GM23338 (cell line): ENCODE measurements at regions not wholly inside any gene's neighbourhood (a gene's known extent, or its start where the extent isn't known, plus 50 kb on each side); places are given as distances from the start of the nearest gene placed in this dataset.

Experiments used
- ATAC-seq: fragments of 200-7000 bp; cut with Tn5 transposase; 3 replicates; pipeline ENCODE4 v1.9.1; 2020
- DNase-seq: peaks from one replicate; pipeline ENCODE4 v3.0.0-alpha.2; 2015; ENCODE audit warnings: low spot score
- H2AFZ ChIP-seq: fragments of 200-600 bp; sonication (generic); 2 replicates; pipeline ENCODE4 v1.8.0; 2016; ENCODE audit warnings: antibody characterized with exemption, mild to moderate bottlenecking, moderate library complexity
- H3F3A ChIP-seq: fragments of 200-600 bp; sonication (generic); replicated peaks from 2 replicates; pipeline ENCODE4 v1.8.0; 2017; ENCODE audit warnings: antibody characterized with exemption, mixed run types, low read depth
- H3K27ac ChIP-seq: fragments of 200-600 bp; sonication (generic); 2 replicates; pipeline ENCODE4 v1.6.1; 2016; ENCODE audit warnings: low read depth
- H3K27me3 ChIP-seq: fragments of 200-600 bp; sonication (generic); 2 replicates; pipeline ENCODE4 v1.8.0; 2016; ENCODE audit warnings: mild to moderate bottlenecking, mixed run types, moderate library complexity; ENCODE audit not compliant: insufficient read depth
- H3K36me3 ChIP-seq: fragments of 200-600 bp; sonication (generic); 2 replicates; pipeline ENCODE4 v1.8.0; 2016; ENCODE audit warnings: mild to moderate bottlenecking; ENCODE audit not compliant: insufficient read depth
- H3K4me1 ChIP-seq: fragments of 200-600 bp; sonication (generic); 2 replicates; pipeline ENCODE4 v1.8.0; 2016; ENCODE audit warnings: mild to moderate bottlenecking, moderate library complexity; ENCODE audit not compliant: insufficient read depth
- H3K4me2 ChIP-seq: fragments of 200-600 bp; sonication (generic); 2 replicates; pipeline ENCODE4 v1.7.1; 2017; ENCODE audit warnings: mixed run types
- H3K4me3 ChIP-seq: fragments of 200-600 bp; sonication (generic); 2 replicates; pipeline ENCODE4 v1.6.1; 2016; ENCODE audit warnings: mixed run types
- H3K79me2 ChIP-seq: fragments of 200-600 bp; sonication (generic); replicated peaks from 2 replicates; pipeline ENCODE4 v1.8.0; 2017; ENCODE audit warnings: mild to moderate bottlenecking; ENCODE audit not compliant: insufficient read depth
- H3K9me2 ChIP-seq: fragments of 200-600 bp; sonication (generic); 2 replicates; pipeline ENCODE4 v1.8.0; 2017; ENCODE audit not compliant: insufficient read depth
- H4K20me1 ChIP-seq: fragments of 200-600 bp; sonication (generic); replicated peaks from 2 replicates; pipeline ENCODE4 v1.8.0; 2017; ENCODE audit warnings: mild to moderate bottlenecking; ENCODE audit not compliant: insufficient read depth
- H3K27ac Mint-ChIP-seq: 2 replicates; pipeline ENCODE4 v1.8.0; 2020; ENCODE audit warnings: inconsistent platforms, mild to moderate bottlenecking, moderate library complexity, mixed read lengths
- H3K27me3 Mint-ChIP-seq: 3 replicates; pipeline ENCODE4 v1.8.0; 2022; ENCODE audit warnings: low read depth, mild to moderate bottlenecking, moderate library complexity, mixed read lengths, inconsistent platforms; ENCODE audit not compliant: insufficient read depth, poor library complexity
- H3K36me3 Mint-ChIP-seq: 3 replicates; pipeline ENCODE4 v1.8.0; 2021; ENCODE audit warnings: low read depth, mild to moderate bottlenecking, inconsistent platforms, moderate library complexity, mixed read lengths
- H3K4me1 Mint-ChIP-seq: 3 replicates; pipeline ENCODE4 v1.8.0; 2020; ENCODE audit warnings: mild to moderate bottlenecking, inconsistent platforms, mixed read lengths
- H3K4me3 Mint-ChIP-seq: 3 replicates; pipeline ENCODE4 v1.8.0; 2021; ENCODE audit warnings: moderate library complexity, mild to moderate bottlenecking, inconsistent platforms, mixed read lengths
- H3K9me3 Mint-ChIP-seq: 3 replicates; pipeline ENCODE4 v1.8.0; 2020; ENCODE audit warnings: moderate library complexity, mild to moderate bottlenecking, inconsistent platforms, mixed read lengths
- CREB1 ChIP-seq: fragments of 250-450 bp; sonication (Bioruptor Pico); IDR thresholded peaks from 2 replicates; pipeline ENCODE4 v1.5.0; 2020; ENCODE audit warnings: low read depth, mild to moderate bottlenecking, moderate library complexity
- CTCF ChIP-seq, 2 experiments: fragments of 200-600 bp in 1 of 2; sonication (generic) in 1 of 2; conservative IDR thresholded peaks; 2 replicates each; pipeline versions ENCODE4 v1.5.1 to v1.6.1; 2016 to 2017; ENCODE audit warnings: antibody characterized with exemption in 2 of 2, low read depth in 2 of 2, mild to moderate bottlenecking in 2 of 2, moderate library complexity in 1 of 2
- ETS1 ChIP-seq: IDR thresholded peaks from 2 replicates; pipeline ENCODE4 v1.6.1; 2016; ENCODE audit warnings: antibody characterized with exemption
- EZH2phosphoT487 ChIP-seq: fragments of 200-600 bp; sonication (generic); IDR thresholded peaks from one replicate; pipeline ENCODE4 v1.8.1; 2018; ENCODE audit warnings: antibody characterized with exemption; ENCODE audit not compliant: unreplicated experiment
- JUNB ChIP-seq: IDR thresholded peaks from one replicate; pipeline ENCODE4 v1.6.1; 2016; ENCODE audit warnings: antibody characterized with exemption; ENCODE audit not compliant: unreplicated experiment
- NANOG ChIP-seq: IDR thresholded peaks from 2 replicates; pipeline ENCODE4 v1.6.1; 2016; ENCODE audit warnings: antibody characterized with exemption, borderline replicate concordance
- POLR2AphosphoS5 ChIP-seq: IDR thresholded peaks from 2 replicates; pipeline ENCODE4 v1.6.1; 2016; ENCODE audit warnings: antibody characterized with exemption, low read depth
- REST ChIP-seq: IDR thresholded peaks from one replicate; pipeline ENCODE4 v1.6.1; 2018; ENCODE audit warnings: antibody characterized with exemption; ENCODE audit not compliant: unreplicated experiment
- STAT1 ChIP-seq: IDR thresholded peaks from one replicate; pipeline ENCODE4 v1.6.1; 2016; ENCODE audit warnings: antibody characterized with exemption; ENCODE audit not compliant: unreplicated experiment
- ZNF114 ChIP-seq: fragments of 250-450 bp; sonication (Bioruptor Pico); IDR thresholded peaks from 2 replicates; pipeline ENCODE4 v1.5.0; 2020; ENCODE audit warnings: mild to moderate bottlenecking, moderate library complexity
- ZNF331 ChIP-seq: fragments of 250-450 bp; sonication (Bioruptor Pico); IDR thresholded peaks from 2 replicates; pipeline ENCODE4 v1.5.0; 2020; ENCODE audit warnings: low read depth, mild to moderate bottlenecking, moderate library complexity
- ZNF462 ChIP-seq: fragments of 250-450 bp; sonication (Bioruptor Pico); IDR thresholded peaks from 2 replicates; pipeline ENCODE4 v1.5.0; 2020; ENCODE audit warnings: mild to moderate bottlenecking, moderate library complexity

- TF ChIP-seq CREB1 (CRISPR knock-in tag) (no peak), REST (no peak), POLR2AphosphoS5 (no peak)
These were observed 341.9 kb upstream of the GRIA1 start (continued) for GRCh38 chr5:153148624-153148976.

GRCh38 chr5:153151558-153151957, 338.9 kb upstream of the GRIA1 start:
- Histone ChIP-seq H3K27ac (no peak overlapping the region), H3F3A (no peaks in the 10 kb centered on the region), H3K4me2 (no peak overlapping the region), H3K4me3 (no peak overlapping the region), H3K36me3 (no peaks in the 10 kb centered on the region), H3K79me2 (no peaks in the 10 kb centered on the region), H3K9me2 (no peaks in the 10 kb centered on the region), H4K20me1 (no peaks in the 10 kb centered on the region), H2AFZ (no peak overlapping the region), H3K27me3 (no peaks in the 10 kb centered on the region), H3K4me1 (no peaks in the 10 kb centered on the region)
- no peak for ATAC-seq
- H3K9me3 Mint-ChIP-seq: no peaks in the 10 kb centered on the region
- no peaks in the 10 kb centered on the region for H3K36me3 Mint-ChIP-seq
- H3K27me3 Mint-ChIP-seq: no peaks in the 10 kb centered on the region
- DNase-seq: no peak
- H3K27ac Mint-ChIP-seq: no peak overlapping the region
- H3K4me1 Mint-ChIP-seq: no peaks in the 10 kb centered on the region
- no peak overlapping the region for H3K4me3 Mint-ChIP-seq
- TF ChIP-seq EZH2phosphoT487 (no peak), NANOG (no peak), STAT1 (no peak), ZNF114 (no peak), ETS1 (no peak), ZNF462 (CRISPR knock-in tag) (no peak), ZNF331 (no peak), POLR2AphosphoS5 (no peak), JUNB (no peak), CREB1 (CRISPR knock-in tag) (no peak), CTCF (conservative IDR thresholded peaks at IDR 0.05; ENCODE audit: low read depth in 2 of 2) (no peak)
